ENCODE measurements at regions not wholly inside any gene's neighbourhood (a gene's known extent, or its start where the extent isn't known, plus 50 kb on each side); places are given as distances from the start of the nearest gene placed in this dataset.

DNA sequence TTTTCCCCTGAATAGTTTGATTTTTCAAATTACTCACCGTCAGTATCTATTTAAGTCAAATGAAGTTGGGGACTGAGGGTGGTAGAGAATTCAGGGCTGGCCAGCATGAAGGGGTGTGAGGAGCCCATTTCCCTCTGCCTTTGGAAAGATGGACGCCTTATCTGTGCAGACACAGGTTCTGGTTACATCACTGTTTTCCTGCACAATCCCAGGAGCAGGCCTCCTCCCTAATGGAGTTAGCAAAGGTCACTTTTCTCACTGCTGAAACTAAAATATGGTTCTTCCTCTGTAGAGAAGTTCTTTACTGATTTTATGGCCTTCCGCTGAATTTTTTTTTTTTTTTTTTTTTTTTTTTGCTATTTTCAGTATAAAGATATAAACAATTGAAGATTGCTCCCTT, 69.1 kb downstream of the FOXD1 start:
- TF ChIP-seq, protein P1, sequence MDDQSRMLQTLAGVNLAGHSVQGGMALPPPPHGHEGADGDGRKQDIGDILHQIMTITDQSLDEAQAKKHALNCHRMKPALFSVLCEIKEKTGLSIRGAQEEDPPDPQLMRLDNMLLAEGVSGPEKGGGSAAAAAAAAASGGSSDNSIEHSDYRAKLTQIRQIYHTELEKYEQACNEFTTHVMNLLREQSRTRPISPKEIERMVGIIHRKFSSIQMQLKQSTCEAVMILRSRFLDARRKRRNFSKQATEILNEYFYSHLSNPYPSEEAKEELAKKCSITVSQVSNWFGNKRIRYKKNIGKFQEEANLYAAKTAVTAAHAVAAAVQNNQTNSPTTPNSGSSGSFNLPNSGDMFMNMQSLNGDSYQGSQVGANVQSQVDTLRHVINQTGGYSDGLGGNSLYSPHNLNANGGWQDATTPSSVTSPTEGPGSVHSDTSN (IDR thresholded peaks at IDR 0.05), result no peak
- TF ChIP-seq, protein P2, sequence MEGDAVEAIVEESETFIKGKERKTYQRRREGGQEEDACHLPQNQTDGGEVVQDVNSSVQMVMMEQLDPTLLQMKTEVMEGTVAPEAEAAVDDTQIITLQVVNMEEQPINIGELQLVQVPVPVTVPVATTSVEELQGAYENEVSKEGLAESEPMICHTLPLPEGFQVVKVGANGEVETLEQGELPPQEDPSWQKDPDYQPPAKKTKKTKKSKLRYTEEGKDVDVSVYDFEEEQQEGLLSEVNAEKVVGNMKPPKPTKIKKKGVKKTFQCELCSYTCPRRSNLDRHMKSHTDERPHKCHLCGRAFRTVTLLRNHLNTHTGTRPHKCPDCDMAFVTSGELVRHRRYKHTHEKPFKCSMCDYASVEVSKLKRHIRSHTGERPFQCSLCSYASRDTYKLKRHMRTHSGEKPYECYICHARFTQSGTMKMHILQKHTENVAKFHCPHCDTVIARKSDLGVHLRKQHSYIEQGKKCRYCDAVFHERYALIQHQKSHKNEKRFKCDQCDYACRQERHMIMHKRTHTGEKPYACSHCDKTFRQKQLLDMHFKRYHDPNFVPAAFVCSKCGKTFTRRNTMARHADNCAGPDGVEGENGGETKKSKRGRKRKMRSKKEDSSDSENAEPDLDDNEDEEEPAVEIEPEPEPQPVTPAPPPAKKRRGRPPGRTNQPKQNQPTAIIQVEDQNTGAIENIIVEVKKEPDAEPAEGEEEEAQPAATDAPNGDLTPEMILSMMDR (IDR thresholded peaks at IDR 0.05), result no peak
- no peak for TF ChIP-seq SMC3 (IDR thresholded peaks at IDR 0.05)
- no peak for TF ChIP-seq SREBF2 (IDR thresholded peaks at IDR 0.05)
- TF ChIP-seq CHD4 (IDR thresholded peaks at IDR 0.05; ENCODE audit: borderline replicate concordance), result no peak
- TF ChIP-seq MYC (IDR thresholded peaks at IDR 0.05; ENCODE audit: borderline replicate concordance, low read length), result no peak
- no peak for TF ChIP-seq EP300 (IDR thresholded peaks at IDR 0.05)
- TF ChIP-seq ZFP36 (IDR thresholded peaks at IDR 0.05; ENCODE audit: borderline replicate concordance, partially characterized antibody), result no peak
- no peak for TF ChIP-seq POLR2AphosphoS2 (conservative IDR thresholded peaks at IDR 0.05; ENCODE audit: low read length)
- no peak for TF ChIP-seq POLR2A (IDR thresholded peaks at IDR 0.05; ENCODE audit: low read length)
- no peak for TF ChIP-seq RAD21 (conservative IDR thresholded peaks at IDR 0.05 in 1 of 2, IDR thresholded peaks at IDR 0.05 in 1 of 2)
- no peak for TF ChIP-seq CBX2 (IDR thresholded peaks at IDR 0.05; ENCODE audit: borderline replicate concordance, low read depth)

Data from A549 (cell line).